Head of caudate nucleus (tissue), 42 donors: ENCODE measurements at regions not wholly inside any gene's neighbourhood (a gene's known extent, or its start where the extent isn't known, plus 50 kb on each side); places are given as distances from the start of the nearest gene placed in this dataset.

Experiments
- DNase-seq, 42 donors: peaks; one replicate each; pipeline versions ENCODE4 v3.0.0 to v3.0.0-alpha.2; 2020 to 2021; ENCODE audit warnings: mixed read lengths in 7 of 42
- intact Hi-C: fragments of 100-400 bp; cut with DNase I; formaldehyde crosslinking; loops from one replicate; pipeline ENCODE4 v1.15.0; 2022

- intact Hi-C loops, result loop anchor here (10.0 kb wide), 2 partner anchors 568 to 658 kb away; no protein-coding TSS in a partner anchor
- DNase-seq, result no peak
Measured at GRCh38 chr7:18343047-18343446, 152.5 kb upstream of the HDAC9 start.

- intact Hi-C loops, result loop anchor here (10.0 kb wide), 2 partner anchors 570 to 660 kb away; no protein-coding TSS in a partner anchor
Measured at GRCh38 chr7:18344536-18344935, 151.0 kb upstream of the HDAC9 start.

GRCh38 chr7:18345641-18346234 is 149.8 kb upstream of the HDAC9 start:
- intact Hi-C loops, result loop anchor here (10.0 kb wide), 2 partner anchors 571 to 661 kb away; no protein-coding TSS in a partner anchor
- DNase-seq, result peak in 33 of 42 donors; percentile 5 to 72 (median 46)

More at GRCh38 chr7:18344536-18344935, 151.0 kb upstream of the HDAC9 start:
- no peak for DNase-seq

- DNase-seq, result no peak
- intact Hi-C loops, result loop anchor here (10.0 kb wide), 2 partner anchors 572 to 662 kb away; no protein-coding TSS in a partner anchor
Measured at GRCh38 chr7:18347170-18347569, 148.4 kb upstream of the HDAC9 start.

- intact Hi-C loops, result loop anchor here (5.0 to 10.0 kb wide), 2 partner anchors 224 to 317 kb away; no protein-coding TSS in a partner anchor
- no peak for DNase-seq
Measured at GRCh38 chr7:18350678-18351077, 144.9 kb upstream of the HDAC9 start.

GRCh38 chr7:18352339-18353255 is 143.0 kb upstream of the HDAC9 start:
- DNase-seq, result peak in 40 of 42 donors; percentile 6 to 84 (median 61)
- intact Hi-C loops, result loop anchor here (5.0 to 10.0 kb wide), 2 partner anchors 222 to 315 kb away; no protein-coding TSS in a partner anchor

- no peak for DNase-seq
- intact Hi-C loops, result loop anchor here (5.0 to 10.0 kb wide), 2 partner anchors 221 to 314 kb away; no protein-coding TSS in a partner anchor
Measured at GRCh38 chr7:18353339-18353738, 142.2 kb upstream of the HDAC9 start.

- DNase-seq, result no peak
- intact Hi-C loops, result loop anchor here (5.0 to 10.0 kb wide), 2 partner anchors 220 to 313 kb away; no protein-coding TSS in a partner anchor
Measured at GRCh38 chr7:18354108-18355085, 141.2 kb upstream of the HDAC9 start.

GRCh38 chr7:18356191-18356645 is 139.3 kb upstream of the HDAC9 start:
- intact Hi-C loops, result loop anchor here (10.0 kb wide), 1 partner anchor 219 kb away; no protein-coding TSS in a partner anchor
- no peak for DNase-seq

GRCh38 chr7:18357691-18358090 is 137.9 kb upstream of the HDAC9 start:
- intact Hi-C loops, result loop anchor here (10.0 kb wide), 1 partner anchor 217 kb away; no protein-coding TSS in a partner anchor
- DNase-seq, result no peak

GRCh38 chr7:18361756-18362155 is 133.8 kb upstream of the HDAC9 start:
- intact Hi-C loops, result no loop called here

GRCh38 chr7:18363751-18364380 is 131.7 kb upstream of the HDAC9 start:
- intact Hi-C loops, result no loop called here
- DNase-seq, result no peak

More at GRCh38 chr7:18361756-18362155, 133.8 kb upstream of the HDAC9 start:
- no peak for DNase-seq

GRCh38 chr7:18364396-18364795 is 131.2 kb upstream of the HDAC9 start:
- intact Hi-C loops, result no loop called here
- DNase-seq, result no peak

GRCh38 chr7:18366394-18366793 is 129.2 kb upstream of the HDAC9 start:
- intact Hi-C loops, result no loop called here
- DNase-seq, result no peak

GRCh38 chr7:18369011-18369410 is 126.5 kb upstream of the HDAC9 start:
- no peak for DNase-seq
- intact Hi-C loops, result no loop called here

GRCh38 chr7:18370633-18371032 is 124.9 kb upstream of the HDAC9 start:
- intact Hi-C loops, result no loop called here

GRCh38 chr7:18378989-18379605 is 116.5 kb upstream of the HDAC9 start:
- no peak for DNase-seq
- intact Hi-C loops, result no loop called here

More at GRCh38 chr7:18370633-18371032, 124.9 kb upstream of the HDAC9 start:
- DNase-seq, result no peak
